Omental fat pad (tissue), 3 donors: ENCODE measurements at regions not wholly inside any gene's neighbourhood (a gene's known extent, or its start where the extent isn't known, plus 50 kb on each side); places are given as distances from the start of the nearest gene placed in this dataset.

Source experiments
- ATAC-seq: fragments of 150-250 bp; one replicate; pipeline ENCODE4 v1.9.1; 2016; ENCODE audit warnings: mild to moderate bottlenecking, moderate library complexity; ENCODE audit not compliant: low FRiP score
- DNase-seq: peaks from one replicate; pipeline ENCODE4 v3.0.0-alpha.2; 2019; ENCODE audit warnings: low spot score
- CTCF ChIP-seq, 3 donors: fragments of 450-650 bp; IDR thresholded peaks; one replicate each; pipeline ENCODE4 v1.5.1; 2016 to 2017; ENCODE audit warnings: antibody characterized with exemption in 3 of 3, mild to moderate bottlenecking in 3 of 3, moderate library complexity in 2 of 3

GRCh38 chr1:83083589-83084224, 915.2 kb downstream of the TTLL7 start:
- TF ChIP-seq CTCF (IDR thresholded peaks at IDR 0.05), result no peak
- no peak for ATAC-seq
- no peak for DNase-seq

- DNase-seq, result no peak
These were observed 921.5 kb downstream of the TTLL7 start for GRCh38 chr1:83077411-83077810.

GRCh38 chr1:83075107-83075506, 923.8 kb downstream of the TTLL7 start:
- no peak for DNase-seq
- TF ChIP-seq CTCF (IDR thresholded peaks at IDR 0.05), result no peak
- no peak for ATAC-seq

More at GRCh38 chr1:83077411-83077810, 921.5 kb downstream of the TTLL7 start:
- ATAC-seq, result no peak
- no peak for TF ChIP-seq CTCF (IDR thresholded peaks at IDR 0.05)

- ATAC-seq (no peak), DNase-seq (no peak)
- no peak for TF ChIP-seq CTCF (IDR thresholded peaks at IDR 0.05)
These were observed 931.0 kb downstream of the TTLL7 start for GRCh38 chr1:83067954-83068353.

GRCh38 chr1:83065952-83066727, 932.8 kb downstream of the TTLL7 start:
- ATAC-seq (no peak), DNase-seq (no peak)
- no peak for TF ChIP-seq CTCF (IDR thresholded peaks at IDR 0.05)

- TF ChIP-seq CTCF (IDR thresholded peaks at IDR 0.05), result no peak
These were observed 934.2 kb downstream of the TTLL7 start for GRCh38 chr1:83064589-83065242.

More at GRCh38 chr1:83064589-83065242, 934.2 kb downstream of the TTLL7 start:
- no peak for DNase-seq
- no peak for ATAC-seq
